ENCODE measurements at regions not wholly inside any gene's neighbourhood (a gene's known extent, or its start where the extent isn't known, plus 50 kb on each side); places are given as distances from the start of the nearest gene placed in this dataset.

- no peak for TF ChIP-seq CTCF (conservative IDR thresholded peaks at IDR 0.05; ENCODE audit: low read depth in 2 of 2)
- TF ChIP-seq POLR2AphosphoS5 (IDR thresholded peaks at IDR 0.05; ENCODE audit: low read depth) = no peak
- no peak for TF ChIP-seq STAT1 (IDR thresholded peaks at IDR 0.05; ENCODE audit: unreplicated experiment)
- TF ChIP-seq EZH2 (IDR thresholded peaks at IDR 0.05; ENCODE audit: low read depth, unreplicated experiment) = no peak
- no peak for TF ChIP-seq NANOG (IDR thresholded peaks at IDR 0.05; ENCODE audit: borderline replicate concordance)
- no peak for TF ChIP-seq REST (IDR thresholded peaks at IDR 0.05; ENCODE audit: unreplicated experiment)
- no peak for TF ChIP-seq CREB1 (CRISPR knock-in tag; IDR thresholded peaks at IDR 0.05; ENCODE audit: low read depth)
- no peak for TF ChIP-seq EZH2phosphoT487 (IDR thresholded peaks at IDR 0.05; ENCODE audit: unreplicated experiment)
- TF ChIP-seq JUNB (IDR thresholded peaks at IDR 0.05; ENCODE audit: unreplicated experiment) = no peak
- no peak for TF ChIP-seq ETS1 (IDR thresholded peaks at IDR 0.05)
- TF ChIP-seq ZNF114 (CRISPR knock-in tag; IDR thresholded peaks at IDR 0.05) = no peak
- TF ChIP-seq ZNF462 (CRISPR knock-in tag; IDR thresholded peaks at IDR 0.05) = no peak
- no peak for TF ChIP-seq ZNF331 (CRISPR knock-in tag; IDR thresholded peaks at IDR 0.05; ENCODE audit: low read depth)
Observed at GRCh38 chr10:121158988-121159579, 307.9 kb downstream of the WDR11 start.

All from GM23338 (cell line).